OCI-LY1 (cell line): ENCODE measurements at regions not wholly inside any gene's neighbourhood (a gene's known extent, or its start where the extent isn't known, plus 50 kb on each side); places are given as distances from the start of the nearest gene placed in this dataset.

Experiments used
- H2AFZ ChIP-seq: fragments of 200-600 bp; sonication (generic), shearing (Covaris generic); 2 replicates; pipeline ENCODE4 v1.6.0; 2014; ENCODE audit warnings: antibody characterized with exemption, mild to moderate bottlenecking, low read length
- H3F3A ChIP-seq: fragments of 200-600 bp; sonication (generic), shearing (Covaris generic); 2 replicates; pipeline ENCODE4 v1.6.0; 2014; ENCODE audit warnings: mild to moderate bottlenecking, antibody characterized with exemption, low read length, moderate library complexity; ENCODE audit not compliant: insufficient read depth
- H3K27ac ChIP-seq: fragments of 200-600 bp; sonication (generic); 2 replicates; pipeline ENCODE4 v1.5.1; 2014; ENCODE audit warnings: low read length, mixed run types, mild to moderate bottlenecking, low read depth; ENCODE audit not compliant: poor library complexity, severe bottlenecking
- H3K27me3 ChIP-seq: fragments of 200-600 bp; sonication (generic); 2 replicates; pipeline ENCODE4 v1.6.0; 2014; ENCODE audit warnings: antibody characterized with exemption, mild to moderate bottlenecking, low read length, moderate library complexity; ENCODE audit not compliant: insufficient read depth
- H3K36me3 ChIP-seq: fragments of 200-600 bp; sonication (generic); 2 replicates; pipeline ENCODE4 v1.6.1; 2014; ENCODE audit warnings: mild to moderate bottlenecking, antibody characterized with exemption, low read length, moderate library complexity, mixed read lengths; ENCODE audit not compliant: insufficient read depth
- H3K4me1 ChIP-seq: fragments of 200-600 bp; sonication (generic); 2 replicates; pipeline ENCODE4 v1.5.1; 2014; ENCODE audit warnings: mild to moderate bottlenecking, low read length, moderate library complexity; ENCODE audit not compliant: insufficient read depth, severe bottlenecking
- H3K4me2 ChIP-seq: fragments of 200-600 bp; sonication (generic), shearing (Covaris generic); 2 replicates; pipeline ENCODE4 v1.6.1; 2014; ENCODE audit warnings: low read length
- H3K4me3 ChIP-seq: fragments of 200-600 bp; sonication (generic); 2 replicates; pipeline ENCODE4 v1.5.1; 2014; ENCODE audit warnings: low read length, low read depth, mild to moderate bottlenecking, mixed read lengths; ENCODE audit not compliant: poor library complexity, severe bottlenecking
- H3K79me2 ChIP-seq: fragments of 200-600 bp; shearing (Covaris generic); 2 replicates; pipeline ENCODE4 v1.6.1; 2016; ENCODE audit warnings: mixed run types, low read length, mixed read lengths; ENCODE audit not compliant: insufficient read depth
- H3K9ac ChIP-seq: fragments of 200-600 bp; sonication (generic), shearing (Covaris generic); 2 replicates; pipeline ENCODE4 v1.6.1; 2014; ENCODE audit warnings: mild to moderate bottlenecking, low read length, mixed read lengths
- H3K9me2 ChIP-seq: fragments of 200-600 bp; sonication (generic), shearing (Covaris generic); 2 replicates; pipeline ENCODE4 v1.6.1; 2014; ENCODE audit warnings: low read depth, mild to moderate bottlenecking, low read length, mixed read lengths
- H3K9me3 ChIP-seq: fragments of 200-600 bp; shearing (Covaris generic); 2 replicates; pipeline ENCODE4 v1.6.1; 2014; ENCODE audit warnings: low read length, mixed read lengths
- H4K20me1 ChIP-seq: fragments of 200-600 bp; sonication (generic), shearing (Covaris generic); 2 replicates; pipeline ENCODE4 v1.6.0; 2016; ENCODE audit warnings: mild to moderate bottlenecking, low read length; ENCODE audit not compliant: insufficient read depth
- EZH2 ChIP-seq: fragments of 200-600 bp; sonication (generic), shearing (Covaris generic); IDR thresholded peaks from 2 replicates; pipeline ENCODE4 v1.8.0; 2017; ENCODE audit warnings: borderline replicate concordance, mixed run types, mild to moderate bottlenecking, antibody characterized with exemption, low read length, moderate library complexity, mixed read lengths
- TF ChIP-seq, protein P1 (sequence below): fragments of 200-600 bp; sonication (generic), shearing (Covaris generic); IDR thresholded peaks from 2 replicates; pipeline ENCODE4 v1.5.1; 2017; ENCODE audit warnings: mild to moderate bottlenecking, antibody characterized with exemption, low read length, moderate library complexity, mixed read lengths

DNA sequence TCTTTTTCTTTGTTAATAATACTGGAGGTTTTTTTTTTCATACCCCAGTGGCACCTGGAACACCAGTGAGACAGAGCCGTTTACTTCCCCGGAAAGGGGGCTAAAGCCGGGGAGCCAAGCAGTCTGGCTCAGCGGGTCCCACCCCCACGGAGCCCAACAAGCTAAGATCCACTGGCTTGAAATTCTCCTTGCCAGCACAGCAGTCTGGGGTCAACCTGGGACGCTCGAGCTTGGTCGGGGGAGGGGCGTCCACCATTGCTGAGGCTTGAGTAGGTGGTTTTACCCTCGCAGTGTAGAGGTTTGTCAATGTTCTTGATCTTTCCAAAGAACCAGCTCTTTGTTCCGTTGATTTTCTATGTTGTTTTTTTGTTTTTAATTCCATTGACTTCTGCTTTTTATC lies 94.6 kb upstream of the DIAPH3 start:
- H3K9me3 ChIP-seq = no peaks in the 10 kb centered on the region
- H3K27ac ChIP-seq = no peak overlapping the region
- H3K4me3 ChIP-seq = no peak overlapping the region
- H3K9me2 ChIP-seq = no peaks in the 10 kb centered on the region
- H3K79me2 ChIP-seq = no peaks in the 10 kb centered on the region
- no peak overlapping the region for H3K9ac ChIP-seq
- no peaks in the 10 kb centered on the region for H4K20me1 ChIP-seq
- H3K36me3 ChIP-seq = no peaks in the 10 kb centered on the region
- no peaks in the 10 kb centered on the region for H3K27me3 ChIP-seq
- H3K4me1 ChIP-seq = no peaks in the 10 kb centered on the region
- H3K4me2 ChIP-seq = no peak overlapping the region
- H2AFZ ChIP-seq = no peak overlapping the region
- H3F3A ChIP-seq = no peaks in the 10 kb centered on the region
- TF ChIP-seq, protein P1, sequence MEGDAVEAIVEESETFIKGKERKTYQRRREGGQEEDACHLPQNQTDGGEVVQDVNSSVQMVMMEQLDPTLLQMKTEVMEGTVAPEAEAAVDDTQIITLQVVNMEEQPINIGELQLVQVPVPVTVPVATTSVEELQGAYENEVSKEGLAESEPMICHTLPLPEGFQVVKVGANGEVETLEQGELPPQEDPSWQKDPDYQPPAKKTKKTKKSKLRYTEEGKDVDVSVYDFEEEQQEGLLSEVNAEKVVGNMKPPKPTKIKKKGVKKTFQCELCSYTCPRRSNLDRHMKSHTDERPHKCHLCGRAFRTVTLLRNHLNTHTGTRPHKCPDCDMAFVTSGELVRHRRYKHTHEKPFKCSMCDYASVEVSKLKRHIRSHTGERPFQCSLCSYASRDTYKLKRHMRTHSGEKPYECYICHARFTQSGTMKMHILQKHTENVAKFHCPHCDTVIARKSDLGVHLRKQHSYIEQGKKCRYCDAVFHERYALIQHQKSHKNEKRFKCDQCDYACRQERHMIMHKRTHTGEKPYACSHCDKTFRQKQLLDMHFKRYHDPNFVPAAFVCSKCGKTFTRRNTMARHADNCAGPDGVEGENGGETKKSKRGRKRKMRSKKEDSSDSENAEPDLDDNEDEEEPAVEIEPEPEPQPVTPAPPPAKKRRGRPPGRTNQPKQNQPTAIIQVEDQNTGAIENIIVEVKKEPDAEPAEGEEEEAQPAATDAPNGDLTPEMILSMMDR = no peak
- no peak for TF ChIP-seq EZH2

DNA sequence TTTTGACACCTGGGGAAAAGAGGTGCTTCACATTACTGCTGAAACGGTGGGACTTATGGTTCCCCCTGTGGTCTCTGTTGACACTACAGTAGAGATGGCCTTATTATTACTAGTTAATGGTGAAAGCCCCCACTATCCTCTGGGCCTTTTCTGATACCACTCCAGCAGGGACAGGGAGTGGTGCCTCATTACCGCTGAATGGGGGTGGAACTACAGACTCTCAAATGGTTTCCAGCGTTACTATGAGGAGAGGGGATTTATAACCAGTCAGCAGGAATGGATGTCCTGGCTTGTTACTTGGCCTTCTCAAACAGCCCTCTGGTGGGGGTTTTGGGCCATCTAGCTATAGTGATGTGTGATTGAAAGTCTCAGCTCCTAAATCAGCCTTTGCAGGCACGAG lies 96.7 kb upstream of the DIAPH3 start:
- Histone ChIP-seq H2AFZ (no peak overlapping the region), H3K27ac (no peak overlapping the region)

DNA sequence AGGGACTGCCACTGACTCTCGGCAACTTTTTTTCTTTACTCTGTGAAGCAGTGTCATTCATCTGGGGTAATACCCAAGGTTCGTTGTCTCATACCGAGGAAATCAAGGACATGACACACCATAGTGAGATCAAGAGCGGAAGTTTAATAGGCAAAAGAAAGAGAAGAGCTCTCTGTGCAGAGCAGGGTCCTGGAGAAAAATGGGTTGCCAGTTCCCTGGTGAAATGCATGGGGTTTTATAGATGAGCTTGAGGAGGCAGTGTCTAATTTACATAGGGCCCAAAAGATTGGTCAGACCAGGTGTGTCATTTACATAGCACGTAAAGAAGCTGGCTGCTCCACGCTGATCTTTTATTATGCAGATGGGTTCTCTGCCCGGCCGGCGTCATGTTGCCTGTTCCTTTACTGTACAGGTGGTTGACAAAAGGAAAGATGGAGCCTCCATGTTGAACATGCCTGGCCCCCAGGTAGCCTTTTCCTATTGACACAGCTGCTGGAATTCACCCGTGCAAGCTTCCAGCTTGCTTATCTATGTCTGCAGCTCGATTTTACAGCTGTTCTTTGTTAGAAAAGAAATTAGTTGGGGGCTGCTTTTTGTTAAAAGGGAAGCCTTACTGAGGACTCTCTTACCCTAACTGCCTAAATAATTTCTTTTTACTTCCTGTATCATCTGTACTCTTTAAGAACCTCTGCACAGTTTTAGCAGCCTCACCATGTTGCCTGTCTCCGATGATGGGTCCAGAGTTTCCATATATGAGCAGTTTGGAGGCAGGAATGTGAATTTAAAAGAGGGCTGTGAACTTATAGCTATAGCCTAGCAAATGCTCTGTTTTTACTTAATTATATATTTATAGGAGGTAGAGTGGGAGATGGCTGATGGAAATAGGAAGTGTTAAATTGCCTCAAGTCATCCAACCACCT lies 98.0 kb upstream of the DIAPH3 start:
- Histone ChIP-seq H3K9me2 (no peaks in the 10 kb centered on the region), H3K9ac (no peak overlapping the region), H3F3A (no peaks in the 10 kb centered on the region), H2AFZ (no peak overlapping the region), H3K27me3 (no peaks in the 10 kb centered on the region), H3K4me3 (no peak overlapping the region), H3K9me3 (no peaks in the 10 kb centered on the region), H3K79me2 (no peaks in the 10 kb centered on the region), H3K4me1 (no peaks in the 10 kb centered on the region), H3K36me3 (no peaks in the 10 kb centered on the region), H3K4me2 (no peak overlapping the region), H3K27ac (no peak overlapping the region), H4K20me1 (no peaks in the 10 kb centered on the region)
- TF ChIP-seq, protein P1 = no peak
- TF ChIP-seq EZH2 = no peak

More for the DNA sequence above, 96.7 kb upstream of the DIAPH3 start:
- Histone ChIP-seq H3K9me3 (no peaks in the 10 kb centered on the region), H3K27me3 (no peaks in the 10 kb centered on the region), H3K4me2 (no peak overlapping the region), H3K79me2 (no peaks in the 10 kb centered on the region), H3K36me3 (no peaks in the 10 kb centered on the region), H3K9me2 (no peaks in the 10 kb centered on the region), H3K4me1 (no peaks in the 10 kb centered on the region), H3F3A (no peaks in the 10 kb centered on the region), H4K20me1 (no peaks in the 10 kb centered on the region), H3K9ac (no peak overlapping the region), H3K4me3 (no peak overlapping the region)
- TF ChIP-seq, protein P1 = peak; percentile 14; the same call in 1 of the 2 replicates
- no peak for TF ChIP-seq EZH2
